GM18870 (cell line): ENCODE measurements at regions not wholly inside any gene's neighbourhood (a gene's known extent, or its start where the extent isn't known, plus 50 kb on each side); places are given as distances from the start of the nearest gene placed in this dataset.
A peak's percentile ranks its signal among the peaks of the same experiment; 100 is the strongest.
"Not testable (repeated sequence)": the region's sequence is repeated elsewhere in the genome, so short reads cannot be mapped to it uniquely, and the experiment has no call there.

Source experiments
- ATAC-seq: cut with Tn5 transposase; IDR thresholded peaks from one replicate; pipeline ENCODE4 v1.9.1; 2021; ENCODE audit warnings: moderate library complexity; ENCODE audit not compliant: unreplicated experiment

DNA sequence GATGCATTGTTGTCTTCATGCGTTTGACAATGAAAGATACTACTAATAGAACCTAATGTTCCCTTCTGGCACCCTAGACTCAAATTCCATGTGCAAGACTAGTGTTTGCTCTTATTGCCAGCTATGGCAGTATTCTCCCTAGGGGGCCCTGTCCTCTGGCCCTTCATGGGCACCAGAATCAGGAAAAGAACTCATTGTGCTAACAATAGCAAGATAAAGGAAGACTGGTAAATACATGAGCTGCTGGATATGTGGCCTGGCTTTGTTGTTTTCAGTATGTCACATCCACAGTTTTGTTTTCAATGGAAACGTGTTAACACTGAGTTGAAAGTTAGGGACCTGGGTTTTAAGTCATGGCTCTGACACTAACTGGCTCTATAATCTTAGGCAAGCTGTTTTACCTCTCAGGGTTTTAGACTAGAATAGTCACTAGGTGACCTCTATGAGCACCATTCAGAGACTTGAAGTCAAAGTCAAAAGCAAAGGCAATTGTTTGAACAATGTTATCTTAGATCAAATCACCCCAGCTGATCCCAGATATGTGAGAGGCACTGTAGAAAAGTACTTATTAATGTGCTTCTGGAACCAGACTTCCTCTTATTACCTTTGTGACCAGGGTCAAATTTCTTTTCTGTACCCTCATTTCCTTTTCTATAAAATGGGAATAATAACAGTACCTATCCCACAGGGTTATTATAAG is 253.7 kb upstream of the DIAPH2 start:
- ATAC-seq = no peak

DNA sequence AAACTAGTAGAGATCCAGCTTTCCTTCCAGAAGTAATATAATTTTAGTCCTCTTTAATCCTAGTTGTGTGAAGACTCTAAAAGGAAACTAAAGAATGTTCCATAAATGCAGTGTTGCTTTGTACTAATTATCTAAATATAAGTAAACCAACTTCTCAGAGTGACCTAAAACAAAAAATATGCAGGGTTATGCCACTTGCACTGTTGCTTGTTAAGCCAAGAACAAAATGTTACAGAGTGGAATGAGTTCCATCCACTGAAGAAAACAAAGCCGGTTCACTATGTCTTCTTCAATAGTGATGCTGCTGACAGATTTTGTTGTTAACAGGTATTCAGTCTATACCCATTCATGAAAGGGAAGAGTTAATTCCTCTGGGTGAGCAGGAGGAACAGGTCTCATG is 252.0 kb upstream of the DIAPH2 start:
- ATAC-seq = no peak

DNA sequence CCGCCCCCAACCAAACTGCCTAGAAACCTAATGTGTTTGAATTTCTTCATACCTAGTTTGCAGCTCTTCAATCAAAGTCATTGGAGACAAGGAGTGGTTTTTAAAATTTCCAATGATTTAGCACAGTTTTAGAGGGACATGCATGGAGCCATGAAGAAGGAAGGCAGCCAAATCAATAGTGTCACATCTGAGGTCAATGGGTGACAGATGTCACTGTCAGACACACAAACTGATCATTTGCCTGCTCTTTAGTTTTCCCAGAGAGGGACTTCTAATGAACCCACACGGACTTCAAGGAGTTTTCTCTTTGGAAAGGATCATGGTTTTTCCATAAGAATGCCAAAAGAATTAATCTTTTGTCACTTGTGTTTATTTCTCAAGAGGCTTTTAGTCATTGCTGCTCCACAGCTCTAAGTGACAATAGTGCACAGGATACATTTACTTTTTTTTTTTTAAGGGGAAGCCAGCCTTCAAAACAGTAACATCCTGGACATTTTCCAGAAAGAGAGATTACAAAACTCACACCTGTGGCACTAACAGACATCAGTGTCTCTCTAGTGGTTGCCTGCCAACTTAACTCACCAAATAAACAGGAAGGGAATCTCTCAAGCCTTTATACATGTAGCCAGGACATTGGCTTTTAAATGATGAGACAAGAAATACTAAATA is 251.1 kb upstream of the DIAPH2 start:
- no peak for ATAC-seq

DNA sequence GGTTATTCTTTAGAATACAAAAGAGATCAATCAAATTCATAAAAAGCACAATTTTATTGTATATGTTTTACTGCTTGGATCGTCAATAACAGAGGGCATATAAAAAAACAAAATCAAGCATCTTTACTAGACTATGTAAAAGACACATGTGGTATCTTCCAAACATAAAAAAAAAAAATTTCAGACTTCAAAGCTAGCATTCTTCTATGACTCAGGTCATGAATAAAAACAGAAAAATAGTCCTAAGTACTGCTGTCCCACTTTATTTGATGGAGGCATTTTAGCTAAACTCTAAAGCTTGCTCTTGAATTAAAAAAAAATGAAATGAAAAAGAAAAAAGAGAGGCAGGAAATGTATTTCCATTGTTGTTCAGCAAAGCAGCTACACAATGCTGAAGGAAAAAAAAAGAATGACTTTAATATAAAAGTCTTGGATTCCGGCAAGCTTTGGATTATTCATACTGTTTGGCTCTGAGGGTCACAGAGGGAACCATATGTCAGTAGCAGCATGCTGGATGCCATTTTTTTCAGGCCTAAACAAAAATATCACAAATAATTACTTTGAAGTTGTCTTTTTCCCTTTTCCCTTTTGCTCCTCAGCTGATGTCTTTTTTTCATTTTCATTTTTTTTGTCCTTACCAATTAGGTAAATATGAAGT is 249.1 kb upstream of the DIAPH2 start:
- no peak for ATAC-seq

DNA sequence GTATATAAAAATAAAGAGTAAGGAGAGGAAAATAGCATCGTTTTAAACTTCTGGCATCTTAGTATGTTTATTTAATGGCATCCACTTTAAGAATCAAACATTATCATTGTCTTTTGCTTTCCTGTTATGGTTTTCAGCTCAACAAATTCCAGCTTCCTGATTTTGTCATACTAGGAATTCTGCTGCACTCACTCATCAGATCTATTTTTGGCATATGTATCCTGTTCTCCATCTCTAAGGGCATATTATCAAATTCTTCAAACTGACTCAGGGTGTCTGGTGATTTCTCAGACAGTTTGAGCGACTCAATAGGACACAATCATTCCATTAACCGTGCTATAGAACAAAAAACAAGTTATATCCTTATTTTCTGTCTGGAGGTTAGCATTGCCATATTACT is 248.5 kb upstream of the DIAPH2 start:
- ATAC-seq = no peak

DNA sequence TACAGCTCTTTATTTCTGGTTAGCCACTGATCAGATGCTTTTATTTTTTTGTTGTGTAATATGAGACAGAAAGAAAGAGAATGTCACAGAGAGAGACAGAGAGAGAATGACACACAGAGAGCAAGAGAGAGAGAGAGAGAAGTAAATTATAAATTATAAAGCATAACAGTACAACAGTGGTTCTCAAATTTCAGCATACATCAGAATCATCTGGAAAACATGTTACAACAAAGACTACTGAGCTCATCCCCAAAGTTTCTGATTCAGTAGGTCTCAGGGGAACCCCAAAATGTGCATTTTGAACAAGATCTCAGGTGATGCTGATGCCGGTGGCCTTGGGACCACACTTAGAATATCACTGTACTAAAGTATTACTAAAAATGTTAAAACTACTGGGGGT is 245.8 kb upstream of the DIAPH2 start:
- no peak for ATAC-seq

DNA sequence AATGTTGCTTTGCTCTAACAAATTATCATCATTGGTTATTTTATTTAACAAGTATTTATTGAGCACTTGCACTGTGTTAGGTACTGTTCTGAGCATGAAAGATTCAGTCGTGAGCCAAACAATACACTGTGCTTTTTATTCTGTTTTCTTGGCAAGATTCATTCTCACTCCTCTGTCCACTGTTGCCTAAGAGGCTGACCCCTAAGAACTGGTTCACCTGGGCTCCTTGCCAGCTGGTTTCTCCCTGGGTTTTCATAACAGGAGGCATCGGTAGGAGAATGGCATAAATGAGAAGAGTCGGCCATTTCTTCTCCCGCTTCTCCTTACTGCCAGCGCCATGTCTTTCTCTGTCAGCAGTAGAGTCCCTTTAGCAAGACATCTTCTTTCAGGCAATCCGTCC is 243.7 kb upstream of the DIAPH2 start:
- ATAC-seq = no peak

DNA sequence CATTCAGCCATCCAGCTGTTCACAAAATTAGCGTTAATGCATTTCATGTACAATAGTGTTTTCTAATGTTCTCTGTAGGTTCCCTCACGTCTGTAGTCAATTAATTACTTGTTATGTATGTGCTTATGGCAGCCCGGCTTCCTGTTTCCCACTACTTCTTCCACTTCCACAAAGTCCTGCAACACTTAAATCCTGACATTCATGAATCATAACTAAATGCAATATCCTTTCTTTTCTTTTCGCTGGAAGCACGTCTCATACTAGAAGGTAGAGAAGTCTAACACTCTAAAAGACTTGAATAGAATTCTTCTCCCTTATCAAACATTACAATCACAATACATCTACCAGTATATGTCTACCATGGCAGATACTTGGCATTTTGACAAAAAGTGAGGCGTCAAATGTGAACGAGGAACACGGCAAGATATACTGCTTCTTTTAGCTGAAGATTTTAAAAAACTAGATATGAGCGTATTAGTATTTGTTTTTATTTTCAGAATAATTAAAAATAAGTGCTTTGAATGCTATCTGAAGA is 239.0 kb upstream of the DIAPH2 start:
- no peak for ATAC-seq

DNA sequence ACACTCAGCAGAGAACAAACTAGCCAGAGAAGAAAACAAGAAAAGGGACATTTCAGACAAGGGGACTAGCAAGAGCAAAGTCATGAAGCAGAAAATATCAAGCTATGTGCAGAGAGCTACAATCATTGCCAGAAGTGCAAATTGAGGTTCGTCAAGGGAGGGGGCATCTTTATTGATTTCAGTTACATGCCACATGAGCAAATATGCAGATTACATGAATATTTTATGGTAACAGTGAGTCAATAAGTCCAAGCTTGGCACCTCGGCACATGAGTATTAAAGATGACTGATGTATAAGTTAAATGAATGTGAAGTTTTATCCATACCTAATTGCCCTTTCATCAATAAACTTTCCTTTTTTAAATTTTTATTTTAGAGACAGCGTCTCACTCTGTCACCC is 238.1 kb upstream of the DIAPH2 start:
- no peak for ATAC-seq

DNA sequence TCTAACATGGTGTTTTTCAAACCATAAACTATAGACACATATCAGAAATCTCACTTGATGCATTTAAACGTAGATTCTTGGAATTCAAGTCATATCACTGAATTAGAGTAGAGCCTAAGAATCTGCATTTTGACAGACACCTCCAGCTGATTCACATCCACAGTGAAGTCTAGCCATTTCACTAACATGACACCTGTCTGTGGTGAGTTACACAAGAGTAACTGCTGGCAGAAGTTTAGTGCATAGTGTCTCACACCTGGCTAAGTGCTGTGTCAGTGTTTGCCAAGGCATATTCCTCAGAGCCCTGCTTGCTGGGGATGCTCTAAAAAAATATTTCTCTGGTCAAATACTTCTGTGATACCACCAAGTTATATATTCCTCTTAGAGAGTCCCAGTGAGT is 237.5 kb upstream of the DIAPH2 start:
- no peak for ATAC-seq

DNA sequence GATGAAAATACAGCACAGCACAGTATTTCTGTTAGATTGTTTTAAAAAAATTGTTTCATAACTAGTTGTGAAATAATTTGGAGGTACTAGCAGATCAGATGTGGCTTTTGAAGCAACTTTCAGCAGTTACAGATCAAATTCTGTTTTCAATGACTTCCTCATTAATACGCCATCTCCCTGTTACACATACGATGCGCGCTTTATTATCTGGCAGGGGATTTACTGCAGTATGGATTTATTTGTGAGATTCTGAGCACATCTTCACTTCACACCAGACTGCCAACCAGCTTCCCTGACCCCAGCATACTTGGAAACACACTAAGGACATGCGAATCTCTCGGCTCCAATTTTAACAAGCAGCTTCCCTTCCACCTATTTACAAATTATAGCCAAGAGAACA is 235.5 kb upstream of the DIAPH2 start:
- no peak for ATAC-seq

DNA sequence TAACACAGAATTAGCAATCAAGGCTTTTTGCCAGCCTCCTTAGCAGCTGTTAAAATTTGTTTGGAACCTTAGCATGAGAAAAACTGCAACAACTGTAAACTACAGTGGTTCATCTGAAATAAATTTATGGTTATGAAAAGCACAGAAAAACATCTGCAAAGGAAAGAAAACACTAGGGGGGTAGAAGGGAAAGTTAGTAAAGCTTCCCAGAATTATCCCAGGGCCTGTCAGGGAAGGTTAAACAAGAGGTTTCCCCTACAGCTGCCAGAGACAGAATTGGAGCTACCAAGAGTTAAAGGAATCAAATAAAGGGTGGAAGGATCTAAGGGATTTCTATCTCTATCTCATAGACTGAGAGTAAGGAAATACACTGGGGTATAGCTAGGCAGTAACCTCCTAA is 234.7 kb upstream of the DIAPH2 start:
- no peak for ATAC-seq

DNA sequence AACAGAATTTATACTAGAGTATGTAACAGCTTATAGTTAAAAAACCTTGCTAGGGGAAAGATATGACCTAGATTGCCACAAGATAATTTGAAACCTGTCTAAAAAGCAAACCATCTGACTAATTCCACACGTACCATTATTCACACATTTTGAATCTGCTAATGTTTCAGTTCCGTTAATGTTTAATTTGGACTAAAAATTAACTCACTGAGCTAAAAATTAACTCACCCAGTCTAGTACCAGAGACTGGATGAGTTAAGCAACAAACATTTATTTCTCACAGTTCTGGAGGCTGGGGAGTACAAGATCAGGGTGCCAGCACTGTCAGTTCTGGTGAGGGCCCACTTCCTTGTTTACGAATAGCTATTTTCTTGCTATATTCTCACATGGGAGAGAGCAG is 231.5 kb upstream of the DIAPH2 start:
- ATAC-seq = peak; percentile 87

DNA sequence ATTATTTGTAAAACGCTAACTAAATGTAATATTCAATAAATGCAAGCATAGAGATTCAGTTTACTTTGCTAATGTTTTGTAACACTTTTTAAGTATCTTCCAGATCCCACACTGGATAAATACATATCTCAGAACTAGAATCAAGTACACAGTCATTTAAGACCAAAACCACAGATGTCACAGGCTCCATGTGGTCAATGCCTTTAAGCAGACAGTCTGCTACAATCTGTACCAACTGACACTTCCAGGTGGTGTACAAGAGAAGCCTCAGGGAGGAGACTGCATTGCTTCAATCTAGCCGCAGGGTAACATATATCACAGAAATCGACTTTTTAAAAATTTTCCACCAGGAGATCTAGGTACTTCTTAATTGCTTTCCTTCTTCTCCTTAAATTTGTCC is 229.6 kb upstream of the DIAPH2 start:
- ATAC-seq = peak; percentile 55

DNA sequence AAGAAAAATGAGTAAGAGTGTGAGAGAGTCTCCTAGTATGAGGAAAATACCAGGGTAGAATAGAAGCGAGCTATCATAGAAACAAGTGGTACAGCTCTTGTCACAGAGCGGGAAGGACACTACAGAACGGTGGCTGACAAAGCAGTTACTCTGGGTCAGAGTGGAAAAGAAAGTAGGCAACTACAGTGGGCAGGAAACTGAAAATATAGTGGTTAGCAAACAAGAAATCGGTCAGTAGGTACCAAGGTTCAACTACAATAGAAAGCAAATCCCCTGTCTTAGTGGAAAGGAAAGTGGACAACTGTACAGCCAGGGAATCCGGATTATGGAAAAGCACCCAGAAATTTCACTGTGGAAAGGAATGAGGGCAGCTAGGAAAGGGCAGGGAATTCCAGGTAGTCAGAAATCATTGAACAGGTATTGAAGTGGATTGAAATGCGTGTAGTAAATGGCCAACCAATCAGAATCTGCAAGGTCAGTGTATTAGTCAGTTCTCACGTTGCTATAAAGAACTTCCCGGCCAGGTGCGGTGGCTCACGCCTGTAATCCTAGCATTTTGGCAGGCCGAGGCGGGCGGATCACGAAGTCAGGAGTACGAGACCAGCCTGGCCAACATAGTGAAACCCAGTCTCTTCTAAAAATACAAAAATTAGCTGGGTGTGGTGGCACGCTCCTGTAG is 219.6 kb upstream of the DIAPH2 start:
- no peak for ATAC-seq

DNA sequence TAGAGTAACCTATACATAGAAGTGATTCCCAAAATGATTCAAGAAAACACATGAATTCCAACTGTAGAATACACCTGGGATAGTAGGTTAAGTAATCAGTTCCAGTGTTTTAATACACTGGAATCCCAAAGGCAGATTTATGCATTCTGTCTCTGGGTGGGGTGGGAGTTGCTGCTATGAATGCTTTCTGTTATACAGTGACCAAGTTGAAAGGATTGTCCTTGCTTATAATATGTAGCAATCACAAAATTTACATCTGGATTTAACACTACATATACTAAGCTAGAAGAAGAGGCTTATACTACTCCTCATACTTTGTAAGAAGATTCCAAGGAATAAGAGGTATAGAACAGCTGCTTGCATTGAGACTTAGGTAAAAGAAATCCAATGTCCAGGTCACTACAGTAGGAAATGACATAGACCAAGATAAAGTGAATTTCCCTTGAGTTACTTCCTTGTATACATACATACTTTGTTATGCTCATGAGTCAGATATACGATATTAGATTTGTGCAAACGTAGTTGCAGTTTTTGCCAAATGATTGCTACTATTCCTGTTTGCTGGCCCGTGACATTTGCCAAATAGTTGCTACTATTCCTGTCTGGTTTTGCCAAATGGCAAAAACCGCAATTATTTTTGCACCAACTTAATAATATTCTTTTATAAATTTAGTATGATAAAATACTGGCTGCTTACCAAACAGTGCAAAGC is 210.5 kb upstream of the DIAPH2 start:
- ATAC-seq = no peak

DNA sequence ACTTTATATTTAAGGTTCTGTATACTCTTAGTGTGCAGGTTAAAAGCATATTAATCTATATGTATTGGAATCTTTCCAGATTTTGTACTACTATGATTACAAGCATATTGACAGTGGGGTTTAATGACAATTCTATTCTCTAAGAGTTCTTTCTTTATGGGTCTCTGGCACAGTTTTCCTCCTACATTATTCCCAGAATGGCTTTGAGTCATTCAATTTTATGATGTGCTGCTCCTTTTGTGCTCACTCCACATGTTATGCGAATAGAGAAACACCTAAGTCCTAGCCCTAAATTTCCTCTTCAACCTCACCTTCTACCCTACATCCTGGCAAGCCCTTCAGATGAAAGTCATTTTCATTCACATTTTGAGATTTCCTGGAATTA is 209.9 kb upstream of the DIAPH2 start:
- ATAC-seq = no peak

DNA sequence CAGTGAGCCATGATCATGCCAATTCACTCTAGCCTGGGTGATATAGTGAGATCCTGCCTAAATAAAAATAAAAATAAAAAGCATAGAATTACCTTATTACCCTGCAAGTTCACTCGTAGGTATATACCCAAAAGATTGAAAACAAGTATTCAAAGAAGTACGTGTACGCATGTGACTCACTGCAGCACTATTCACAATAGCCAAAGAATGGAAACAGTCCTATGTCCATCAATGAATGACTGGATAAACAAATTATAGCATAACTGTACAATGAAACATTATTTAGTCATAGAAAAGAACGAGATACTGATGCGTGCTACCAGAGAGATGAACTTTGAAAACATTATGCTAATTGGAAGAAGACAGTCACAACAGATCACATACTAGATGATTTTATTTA is 204.6 kb upstream of the DIAPH2 start:
- ATAC-seq = no peak

DNA sequence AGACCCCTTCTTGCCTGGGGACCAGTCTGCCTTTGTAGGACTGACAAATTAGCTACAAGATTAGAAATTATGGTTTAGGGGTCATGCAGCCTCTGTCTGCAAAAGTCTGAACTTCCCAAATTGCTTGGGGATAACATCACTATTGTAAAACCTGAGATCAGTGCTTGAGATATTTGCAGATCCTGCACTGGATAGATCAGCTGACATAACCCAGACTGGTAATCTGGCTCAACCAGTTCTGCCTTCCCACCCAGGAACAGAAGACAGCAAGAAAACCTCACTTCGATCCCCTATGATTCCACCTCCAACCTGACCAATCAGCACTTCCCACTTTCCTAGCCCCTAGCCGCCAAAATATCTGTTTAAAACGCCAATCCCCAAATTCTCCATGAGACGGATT is 202.8 kb upstream of the DIAPH2 start:
- ATAC-seq = no peak

DNA sequence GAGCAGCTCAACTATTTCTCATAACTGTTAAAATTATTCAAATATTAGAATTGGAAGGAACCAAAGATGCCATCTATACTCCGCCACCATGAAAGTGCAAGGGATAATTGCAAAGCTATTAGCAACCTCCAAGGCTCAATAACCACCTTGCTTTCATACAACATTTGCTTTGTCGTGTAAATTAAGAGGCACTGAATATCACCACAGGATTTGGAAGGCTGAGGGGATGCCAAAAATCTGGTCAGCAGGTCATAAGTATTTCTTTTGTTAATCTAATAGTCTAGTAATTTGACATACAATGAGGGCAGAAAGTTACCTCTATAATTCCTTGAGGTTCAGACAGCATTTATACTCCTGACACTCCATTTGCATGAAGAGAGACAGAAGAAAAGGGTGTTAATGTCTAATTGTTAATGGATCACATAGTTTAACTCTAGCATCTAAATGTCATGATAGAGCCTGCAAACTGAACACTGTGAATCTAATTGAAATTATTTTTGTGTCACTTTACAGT is 200.9 kb upstream of the DIAPH2 start:
- no peak for ATAC-seq

DNA sequence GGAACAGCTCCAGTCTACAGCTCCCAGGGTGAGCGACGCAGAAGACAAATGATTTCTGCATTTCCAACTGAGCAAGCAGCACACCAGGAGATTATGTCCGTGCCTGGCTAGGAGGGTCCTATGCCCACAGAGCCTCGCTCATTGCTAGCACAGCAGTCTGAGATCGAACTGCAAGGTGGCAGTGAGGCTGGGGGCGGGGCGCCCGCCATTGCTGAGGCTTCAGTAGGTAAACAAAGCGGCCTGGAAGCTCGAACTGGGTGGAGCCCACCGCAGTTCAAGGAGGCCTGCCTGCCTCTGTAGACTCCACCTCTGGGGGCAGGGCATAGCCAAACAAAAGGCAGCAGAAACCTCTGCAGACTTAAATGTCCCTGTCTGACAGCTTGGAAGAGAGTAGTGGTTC is 198.0 kb upstream of the DIAPH2 start:
- not testable (repeated sequence) for ATAC-seq
